IMR-90 (cell line): ENCODE measurements at regions not wholly inside any gene's neighbourhood (a gene's known extent, or its start where the extent isn't known, plus 50 kb on each side); places are given as distances from the start of the nearest gene placed in this dataset.

Experiments used
- FOS ChIP-seq: fragments of 150-350 bp; IDR thresholded peaks from 2 replicates; pipeline ENCODE4 v1.6.1; 2016; ENCODE audit warnings: low read depth, low read length
- POLR2A ChIP-seq: IDR thresholded peaks from 2 replicates; pipeline ENCODE4 v1.6.1; 2012; ENCODE audit warnings: mild to moderate bottlenecking, low read depth, low read length
- RAD21 ChIP-seq: IDR thresholded peaks from 2 replicates; pipeline ENCODE4 v1.6.1; 2012; ENCODE audit warnings: low read length, improper control_type of control experiment
- RFX5 ChIP-seq: IDR thresholded peaks from 2 replicates; pipeline ENCODE4 v1.8.0; 2012; ENCODE audit warnings: low read depth, mild to moderate bottlenecking, low read length, moderate library complexity
- TF ChIP-seq, protein P1 (sequence below): conservative IDR thresholded peaks from 2 replicates; pipeline ENCODE4 v1.5.1; 2012; ENCODE audit warnings: mild to moderate bottlenecking, low read depth, low read length, improper control_type of control experiment

DNA sequence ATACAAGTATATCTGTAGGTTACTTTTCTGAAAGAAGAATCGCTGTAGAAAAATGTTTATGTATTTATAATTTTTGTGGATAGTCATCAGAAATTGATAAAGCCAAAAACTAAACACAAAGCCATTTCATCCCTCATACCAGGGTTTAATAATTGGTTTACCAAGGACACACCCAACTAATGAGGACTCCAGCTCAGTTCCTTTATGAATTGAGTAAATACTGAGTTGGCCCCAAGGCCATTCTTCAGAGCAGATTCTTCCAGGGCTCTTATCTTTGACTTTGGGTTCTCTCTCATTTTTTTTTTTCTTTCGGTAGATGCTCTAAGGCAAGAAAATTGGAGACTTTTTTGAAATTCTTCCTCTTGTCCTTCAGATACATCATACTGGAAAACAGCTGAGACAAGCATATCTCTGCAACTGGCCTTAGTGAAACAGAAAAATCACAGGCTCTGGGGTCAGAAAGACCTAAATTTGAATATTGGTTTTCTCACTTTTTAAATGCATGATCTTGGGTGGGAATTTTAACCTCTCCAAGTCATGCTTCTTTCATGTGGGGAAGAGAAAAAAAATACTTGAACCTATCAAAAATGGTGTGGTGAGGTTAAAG lies 401.8 kb downstream of the ARHGEF28 start:
- TF ChIP-seq, protein P1, sequence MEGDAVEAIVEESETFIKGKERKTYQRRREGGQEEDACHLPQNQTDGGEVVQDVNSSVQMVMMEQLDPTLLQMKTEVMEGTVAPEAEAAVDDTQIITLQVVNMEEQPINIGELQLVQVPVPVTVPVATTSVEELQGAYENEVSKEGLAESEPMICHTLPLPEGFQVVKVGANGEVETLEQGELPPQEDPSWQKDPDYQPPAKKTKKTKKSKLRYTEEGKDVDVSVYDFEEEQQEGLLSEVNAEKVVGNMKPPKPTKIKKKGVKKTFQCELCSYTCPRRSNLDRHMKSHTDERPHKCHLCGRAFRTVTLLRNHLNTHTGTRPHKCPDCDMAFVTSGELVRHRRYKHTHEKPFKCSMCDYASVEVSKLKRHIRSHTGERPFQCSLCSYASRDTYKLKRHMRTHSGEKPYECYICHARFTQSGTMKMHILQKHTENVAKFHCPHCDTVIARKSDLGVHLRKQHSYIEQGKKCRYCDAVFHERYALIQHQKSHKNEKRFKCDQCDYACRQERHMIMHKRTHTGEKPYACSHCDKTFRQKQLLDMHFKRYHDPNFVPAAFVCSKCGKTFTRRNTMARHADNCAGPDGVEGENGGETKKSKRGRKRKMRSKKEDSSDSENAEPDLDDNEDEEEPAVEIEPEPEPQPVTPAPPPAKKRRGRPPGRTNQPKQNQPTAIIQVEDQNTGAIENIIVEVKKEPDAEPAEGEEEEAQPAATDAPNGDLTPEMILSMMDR: no peak
- no peak for TF ChIP-seq POLR2A
- TF ChIP-seq RAD21: no peak
- TF ChIP-seq RFX5: no peak
- TF ChIP-seq FOS: no peak
